MM.1S (cell line): ENCODE measurements at regions not wholly inside any gene's neighbourhood (a gene's known extent, or its start where the extent isn't known, plus 50 kb on each side); places are given as distances from the start of the nearest gene placed in this dataset.

Source experiments
- EZH2 ChIP-seq: fragments of 300-600 bp; sonication (generic); optimal IDR thresholded peaks from 2 replicates; pipeline ENCODE3; 2017; ENCODE audit warnings: low read depth, mild to moderate bottlenecking, antibody characterized with exemption, low read length, mixed read lengths
- EZH2phosphoT487 ChIP-seq: fragments of 300-600 bp; sonication (generic); IDR thresholded peaks from 2 replicates; pipeline ENCODE4 v1.6.1; 2018; ENCODE audit warnings: antibody characterized with exemption, low read length
- TF ChIP-seq, protein P1 (sequence below): fragments of 300-600 bp; sonication (generic); IDR thresholded peaks from 2 replicates; pipeline ENCODE4 v1.5.1; 2016; ENCODE audit warnings: antibody characterized with exemption, low read length, mixed read lengths

DNA sequence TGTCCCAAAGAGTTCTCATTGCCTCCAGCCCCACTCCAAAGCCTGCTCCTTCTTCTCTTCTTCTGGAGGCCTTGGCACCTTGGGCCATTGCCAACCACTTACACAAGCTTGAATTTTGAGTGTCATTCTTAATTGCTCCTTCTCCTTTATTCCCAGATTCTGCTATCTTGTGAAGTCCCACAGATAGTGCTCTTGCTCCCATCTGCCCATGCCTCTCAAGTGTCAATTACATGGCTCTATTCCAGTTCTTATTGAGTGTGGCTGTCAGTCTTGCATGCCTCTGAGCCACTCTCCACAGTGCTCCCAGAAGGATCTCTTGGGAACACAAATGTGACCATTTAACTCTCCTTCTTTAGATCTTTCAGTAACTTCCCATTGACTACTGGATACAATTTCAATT, 117.3 kb upstream of the SFRP2 start:
- TF ChIP-seq, protein P1, sequence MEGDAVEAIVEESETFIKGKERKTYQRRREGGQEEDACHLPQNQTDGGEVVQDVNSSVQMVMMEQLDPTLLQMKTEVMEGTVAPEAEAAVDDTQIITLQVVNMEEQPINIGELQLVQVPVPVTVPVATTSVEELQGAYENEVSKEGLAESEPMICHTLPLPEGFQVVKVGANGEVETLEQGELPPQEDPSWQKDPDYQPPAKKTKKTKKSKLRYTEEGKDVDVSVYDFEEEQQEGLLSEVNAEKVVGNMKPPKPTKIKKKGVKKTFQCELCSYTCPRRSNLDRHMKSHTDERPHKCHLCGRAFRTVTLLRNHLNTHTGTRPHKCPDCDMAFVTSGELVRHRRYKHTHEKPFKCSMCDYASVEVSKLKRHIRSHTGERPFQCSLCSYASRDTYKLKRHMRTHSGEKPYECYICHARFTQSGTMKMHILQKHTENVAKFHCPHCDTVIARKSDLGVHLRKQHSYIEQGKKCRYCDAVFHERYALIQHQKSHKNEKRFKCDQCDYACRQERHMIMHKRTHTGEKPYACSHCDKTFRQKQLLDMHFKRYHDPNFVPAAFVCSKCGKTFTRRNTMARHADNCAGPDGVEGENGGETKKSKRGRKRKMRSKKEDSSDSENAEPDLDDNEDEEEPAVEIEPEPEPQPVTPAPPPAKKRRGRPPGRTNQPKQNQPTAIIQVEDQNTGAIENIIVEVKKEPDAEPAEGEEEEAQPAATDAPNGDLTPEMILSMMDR: no peak
- no peak for TF ChIP-seq EZH2
- no peak for TF ChIP-seq EZH2phosphoT487
